Jurkat, Clone E6-1 (cell line): ENCODE measurements at regions not wholly inside any gene's neighbourhood (a gene's known extent, or its start where the extent isn't known, plus 50 kb on each side); places are given as distances from the start of the nearest gene placed in this dataset.

Source experiments
- DNase-seq: peaks from one replicate; pipeline ENCODE4 v3.0.0-alpha.2; 2011; ENCODE audit warnings: low read depth, low spot score
- H3K4me3 ChIP-seq: 2 replicates; pipeline ENCODE4 v1.5.1; 2011; ENCODE audit warnings: mild to moderate bottlenecking, low read length, control low read depth, moderate library complexity

- no peak overlapping the region for H3K4me3 ChIP-seq
- DNase-seq, result no peak
Measured at GRCh38 chr1:201608635-201609395, 69.9 kb downstream of the NAV1 start.

GRCh38 chr1:201609661-201610318 lies 70.9 kb downstream of the NAV1 start:
- DNase-seq, result no peak
- no peak overlapping the region for H3K4me3 ChIP-seq

- no peak for DNase-seq
- H3K4me3 ChIP-seq, result no peak overlapping the region
Measured at GRCh38 chr1:201610858-201611257, 71.9 kb downstream of the NAV1 start.

DNA sequence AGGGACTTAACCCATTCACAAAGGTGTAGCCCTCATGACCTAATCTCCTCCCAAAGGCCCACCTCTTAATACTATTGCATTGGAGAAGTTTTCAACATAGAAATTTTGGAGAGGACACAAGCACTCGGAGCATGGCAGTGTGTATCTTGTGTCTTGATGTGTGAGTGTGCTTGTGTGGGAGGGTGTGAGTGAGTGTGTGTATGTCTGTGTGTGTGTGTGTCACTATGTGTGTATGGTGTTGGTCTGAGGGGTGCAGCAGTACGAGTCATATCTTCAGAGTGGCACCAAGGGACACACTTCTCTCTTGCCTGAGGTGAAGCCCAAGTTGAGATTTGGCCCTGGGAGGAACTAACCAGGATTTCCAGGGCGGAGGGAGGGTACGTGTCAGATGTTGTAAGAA lies 73.7 kb downstream of the NAV1 start:
- H3K4me3 ChIP-seq, result no peak overlapping the region

DNA sequence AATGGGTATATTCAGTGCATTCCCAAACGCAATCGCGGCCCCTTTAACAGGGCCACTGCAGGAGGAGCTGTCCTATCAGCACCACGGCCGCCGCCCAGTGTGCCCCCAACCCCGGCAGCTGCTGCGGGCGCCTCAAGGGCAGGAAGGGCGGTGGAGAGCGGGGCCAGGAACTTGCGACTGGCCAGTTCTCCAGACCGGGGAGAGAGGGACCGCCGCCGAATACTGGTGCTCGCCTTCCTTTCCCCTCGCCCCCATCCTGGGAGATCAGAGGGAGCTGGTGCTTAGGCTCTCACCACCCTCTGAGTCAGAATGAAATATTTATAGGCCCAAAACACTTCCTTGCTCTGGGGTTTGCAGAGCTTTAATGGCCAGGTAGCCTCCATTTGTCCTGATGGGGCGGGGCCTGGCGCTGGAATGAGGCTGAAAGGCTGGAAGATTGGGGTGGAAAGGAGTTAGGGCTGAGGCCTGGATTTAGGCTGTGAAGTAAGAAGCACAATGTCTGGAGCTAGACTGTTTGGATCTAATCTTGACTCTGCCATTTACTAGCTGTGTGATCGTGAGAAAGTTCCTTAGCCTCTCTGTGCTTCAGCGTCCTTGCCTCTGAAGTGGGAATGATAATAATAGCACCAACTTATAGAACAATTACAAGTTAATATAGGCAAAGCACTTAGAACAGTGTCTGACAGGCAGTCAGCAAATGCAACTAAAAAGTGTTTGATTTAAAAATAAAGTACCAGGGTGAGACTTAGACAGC lies 75.5 kb downstream of the NAV1 start:
- no peak overlapping the region for H3K4me3 ChIP-seq
- DNase-seq, result no peak

More for the DNA sequence above, 73.7 kb downstream of the NAV1 start:
- no peak for DNase-seq

- no peak overlapping the region for H3K4me3 ChIP-seq
- DNase-seq, result no peak
Measured at GRCh38 chr1:201617157-201617556, 78.2 kb downstream of the NAV1 start.

DNA sequence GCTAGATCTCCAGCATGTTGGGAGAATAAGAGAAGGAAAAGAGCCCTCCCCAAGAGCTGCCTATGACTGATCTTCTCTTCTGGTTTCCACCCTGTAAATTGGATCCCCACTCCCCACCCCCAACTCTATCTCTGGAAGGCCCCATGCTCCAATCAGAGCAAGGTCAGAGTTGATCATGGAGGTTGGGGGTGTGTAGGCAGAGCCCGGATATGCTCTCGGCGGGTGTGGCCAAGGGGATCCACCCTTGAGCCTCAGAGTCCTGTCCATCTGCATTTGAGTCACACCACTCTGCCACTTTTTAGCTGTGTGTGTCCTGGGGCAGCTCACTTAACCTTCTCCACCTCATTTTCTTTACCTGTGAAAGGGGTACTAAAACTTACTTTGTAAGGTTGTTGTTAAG lies 79.5 kb downstream of the NAV1 start:
- H3K4me3 ChIP-seq, result no peak overlapping the region
- DNase-seq, result no peak

GRCh38 chr1:201618905-201619304 lies 80.0 kb downstream of the NAV1 start:
- no peak overlapping the region for H3K4me3 ChIP-seq
- DNase-seq, result no peak

DNA sequence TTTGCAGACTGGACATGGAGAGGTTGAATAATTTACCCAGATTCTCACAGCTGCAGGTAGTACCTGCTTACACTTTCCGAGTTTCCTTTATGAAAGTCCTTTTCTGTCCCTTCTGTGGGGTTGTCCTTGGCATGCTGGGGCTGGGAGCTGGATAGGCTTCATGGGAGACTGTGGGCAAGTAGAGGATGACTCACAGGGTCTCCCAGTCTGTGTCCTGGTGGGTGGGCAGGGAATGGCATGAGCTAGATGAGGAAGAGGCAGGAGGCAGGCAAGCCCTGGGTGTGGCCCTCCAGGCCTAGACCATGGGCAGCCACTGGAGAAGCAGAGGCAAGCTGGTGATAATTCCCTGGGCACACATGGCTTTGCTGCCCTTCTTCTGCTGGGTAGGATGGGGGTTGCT lies 80.6 kb downstream of the NAV1 start:
- no peak for DNase-seq
- no peak overlapping the region for H3K4me3 ChIP-seq

GRCh38 chr1:201622353-201622752 lies 83.4 kb downstream of the NAV1 start:
- no peak for DNase-seq
- no peak overlapping the region for H3K4me3 ChIP-seq

DNA sequence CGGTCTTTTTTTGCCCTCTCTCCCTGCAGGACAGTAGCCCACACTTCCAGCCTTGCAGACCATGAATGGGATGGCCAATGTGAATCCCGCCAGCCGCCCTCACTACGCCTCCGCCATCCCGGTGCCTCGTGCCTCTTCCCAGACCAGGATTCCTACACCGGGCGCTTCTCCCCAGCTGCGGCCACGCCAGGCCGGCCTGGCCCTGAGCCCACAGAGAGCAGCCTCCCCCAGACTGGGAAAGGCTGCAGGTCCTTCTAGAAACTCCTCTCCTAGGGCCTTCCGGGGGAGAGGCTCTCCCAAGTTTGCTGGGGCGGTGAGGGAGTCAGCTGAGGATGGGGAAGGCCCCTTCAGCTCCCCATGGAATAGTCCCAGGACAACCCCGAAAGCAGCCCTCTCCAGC lies 83.9 kb downstream of the NAV1 start:
- no peak for DNase-seq
- no peak overlapping the region for H3K4me3 ChIP-seq

GRCh38 chr1:201624741-201625225 lies 85.9 kb downstream of the NAV1 start:
- H3K4me3 ChIP-seq, result no peak overlapping the region
- no peak for DNase-seq

DNA sequence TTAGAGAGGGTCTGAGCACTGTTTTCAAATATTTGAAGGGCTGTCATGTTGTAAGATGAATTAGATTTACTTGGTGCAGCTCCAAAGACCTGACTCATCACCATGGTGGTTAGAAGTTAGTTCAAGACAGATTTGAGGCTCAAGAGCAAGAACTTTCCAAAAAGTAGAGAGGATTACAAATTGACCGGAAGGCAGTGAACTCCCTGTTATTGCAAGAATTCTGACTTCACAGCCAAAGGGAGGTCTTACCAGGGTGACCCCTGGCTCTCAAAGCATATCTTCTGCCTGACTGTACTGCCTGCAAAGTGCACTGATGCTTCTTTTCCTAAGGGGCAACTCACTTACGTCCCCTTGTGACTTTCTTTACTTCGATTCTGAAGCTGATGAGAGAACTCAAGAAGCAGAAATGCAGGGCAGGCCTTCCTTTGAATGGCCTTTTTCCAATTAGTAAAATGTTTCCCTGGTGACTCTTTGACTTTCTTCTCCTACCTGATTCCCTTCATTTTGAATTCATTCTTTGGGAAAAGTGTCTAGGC lies 86.4 kb downstream of the NAV1 start:
- no peak overlapping the region for H3K4me3 ChIP-seq
- DNase-seq, result no peak

DNA sequence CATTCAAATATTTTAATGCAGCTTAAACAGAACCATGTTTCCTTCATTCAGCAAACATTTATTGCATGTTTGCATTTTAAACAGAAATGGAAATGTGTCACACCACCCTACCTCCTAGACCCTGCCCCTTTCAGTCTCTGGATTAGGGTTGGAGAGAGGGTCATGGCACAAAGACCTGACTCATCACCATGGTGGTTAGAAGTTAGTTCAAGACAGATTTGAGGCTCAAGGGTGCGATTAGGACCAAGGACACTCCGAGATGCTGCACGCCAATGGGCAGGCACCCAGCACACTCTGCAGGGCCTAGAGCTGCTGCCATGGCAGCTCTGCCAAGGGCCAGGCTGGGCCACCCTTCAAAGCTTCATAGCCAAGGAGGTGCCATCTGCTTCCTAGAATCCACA lies 86.9 kb downstream of the NAV1 start:
- H3K4me3 ChIP-seq, result no peak overlapping the region

DNA sequence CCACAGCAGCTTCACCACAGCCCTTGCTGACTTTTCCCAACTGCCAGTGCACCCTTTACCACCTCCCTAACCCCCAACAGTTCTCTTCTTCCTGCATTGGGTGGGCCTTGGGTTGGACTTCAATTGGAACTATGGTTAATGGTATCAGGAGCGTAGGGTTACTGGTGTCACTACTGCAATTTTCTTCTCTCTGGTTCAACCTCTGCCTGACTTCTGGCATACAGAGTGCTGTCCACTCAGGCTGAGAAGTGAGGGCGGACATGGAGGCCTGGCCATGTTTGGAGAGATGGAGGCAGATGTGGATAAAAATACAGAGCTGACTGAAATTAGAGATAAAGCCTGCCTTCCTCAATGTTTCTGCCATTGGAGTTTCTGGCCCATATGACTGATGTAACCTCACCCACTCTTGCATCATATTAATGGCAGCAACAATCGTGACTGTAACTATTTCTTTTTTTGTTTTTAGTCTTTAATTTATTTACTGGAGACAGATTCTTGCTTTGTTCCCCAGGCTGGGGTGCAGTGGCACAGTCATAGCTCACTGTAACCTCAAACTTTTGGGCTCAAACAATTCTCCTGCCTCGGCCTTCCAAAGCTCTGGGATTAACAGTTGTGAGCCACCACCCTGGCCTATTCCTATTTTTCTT lies 87.8 kb downstream of the NAV1 start:
- H3K4me3 ChIP-seq, result no peak overlapping the region
- DNase-seq, result no peak

More for the DNA sequence above, 86.9 kb downstream of the NAV1 start:
- DNase-seq, result no peak

GRCh38 chr1:201628490-201628889 lies 89.6 kb downstream of the NAV1 start:
- H3K4me3 ChIP-seq, result no peak overlapping the region
- no peak for DNase-seq

- H3K4me3 ChIP-seq, result no peak overlapping the region
- DNase-seq, result no peak
Measured at GRCh38 chr1:201630582-201630981, 91.7 kb downstream of the NAV1 start.

- H3K4me3 ChIP-seq, result no peak overlapping the region
- DNase-seq, result no peak
Measured at GRCh38 chr1:201631037-201631436, 92.1 kb downstream of the NAV1 start.

DNA sequence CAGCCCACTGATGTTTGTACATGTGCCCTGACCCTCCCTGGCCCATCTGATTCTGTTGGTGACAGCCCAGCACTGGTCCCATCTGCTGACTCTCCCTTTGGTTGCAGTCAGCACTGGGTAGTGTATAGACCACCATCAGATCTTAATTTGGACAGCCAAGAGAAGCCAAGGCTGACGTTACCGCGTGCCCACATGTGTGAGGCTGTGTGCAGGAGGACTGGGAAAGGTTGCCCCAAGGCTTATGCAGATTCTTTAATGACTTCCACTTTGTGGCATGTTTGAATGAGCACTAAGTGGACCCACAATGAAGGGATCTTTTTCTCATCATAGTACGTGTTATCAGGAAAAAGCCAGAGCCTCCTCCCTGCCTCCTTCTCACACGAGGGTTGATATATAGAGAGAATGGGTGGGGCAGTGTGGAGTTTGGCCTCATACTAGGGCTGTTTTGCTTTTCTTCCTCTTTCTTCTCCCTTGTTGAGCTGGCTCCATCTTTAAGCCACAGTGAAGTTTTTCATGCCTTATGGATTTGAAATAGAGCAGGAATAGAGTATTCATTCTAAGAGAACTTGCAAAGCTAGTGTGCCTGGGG lies 93.5 kb downstream of the NAV1 start:
- no peak overlapping the region for H3K4me3 ChIP-seq
- no peak for DNase-seq
